PC-9 (cell line): ENCODE measurements at regions not wholly inside any gene's neighbourhood (a gene's known extent, or its start where the extent isn't known, plus 50 kb on each side); places are given as distances from the start of the nearest gene placed in this dataset.

Source experiments
- CTCF ChIP-seq: fragments of 200-600 bp; sonication (generic); conservative IDR thresholded peaks from 2 replicates; pipeline ENCODE4 v1.6.1; 2017; ENCODE audit warnings: mixed run types, antibody characterized with exemption, mild to moderate bottlenecking, moderate library complexity
- EZH2 ChIP-seq: fragments of 200-600 bp; sonication (generic); IDR thresholded peaks from 2 replicates; pipeline ENCODE4 v1.8.0; 2017; ENCODE audit warnings: antibody characterized with exemption, low read depth

- TF ChIP-seq CTCF (no peak), EZH2 (no peak)
These were observed 156.7 kb downstream of the MBL2 start for GRCh38 chr10:52615756-52616394.
